GM12878 (cell line): ENCODE measurements at regions not wholly inside any gene's neighbourhood (a gene's known extent, or its start where the extent isn't known, plus 50 kb on each side); places are given as distances from the start of the nearest gene placed in this dataset.

Source experiments
- ATAC-seq: fragments of 200-7000 bp; cut with Tn5 transposase; 3 replicates; pipeline ENCODE4 v1.9.1; 2020; ENCODE audit warnings: mild to moderate bottlenecking, moderate library complexity
- BruUV-seq: library from RNA; stranded (reverse); fragments of 400-500 nt; replicated peaks from 2 replicates; lab custom pipeline; 2021; lab: Mats Ljungman, UMichigan
- CTCF ChIA-PET: fragments of 300-600 bp; sonication (Branson Sonifier 250); formaldehyde crosslinking; extraction: SDS; loops from one replicate; lab custom pipeline; 2021; ENCODE audit warnings: inconsistent platforms; lab: Yijun Ruan, JAX
- POLR2A ChIA-PET: fragments of 350-600 bp; formaldehyde crosslinking; extraction: SDS; loops from one replicate; lab custom pipeline; 2021; ENCODE audit warnings: inconsistent platforms; lab: Charles Lee
- RAD21 ChIA-PET: fragments of 300-600 bp; sonication (Branson Sonifier 250); formaldehyde crosslinking; loops from one replicate; lab custom pipeline; 2023; ENCODE audit warnings: antibody characterized with exemption; ENCODE audit not compliant: unreplicated experiment; lab: Charles Lee
- SMC1A ChIA-PET: fragments of 300-600 bp; sonication (Branson Sonifier 250); formaldehyde crosslinking; loops from one replicate; lab custom pipeline; 2023; ENCODE audit not compliant: unreplicated experiment, uncharacterized antibody; lab: Charles Lee
- DNase-seq: peaks from one replicate; pipeline ENCODE4 v3.0.0-alpha.2; 2011; ENCODE audit warnings: low read depth, low spot score
- FAIRE-seq: peaks from 3 replicates; lab custom pipeline; 2011; peaks lifted over from hg19 to GRCh38; lab: Jason Lieb, UNC
- H2AFZ ChIP-seq: 2 replicates; pipeline ENCODE4 v1.6.0; 2011; ENCODE audit warnings: low read depth, low read length, control low read depth; ENCODE audit not compliant: control insufficient read depth
- H3K27ac ChIP-seq: 2 replicates; pipeline ENCODE4 v1.5.1; 2011; ENCODE audit warnings: control low read depth; ENCODE audit not compliant: control insufficient read depth, insufficient read depth
- H3K27me3 ChIP-seq, 2 experiments: replicated peaks in 1 of 2; 2 replicates each; pipeline versions ENCODE4 v1.6.0 to v1.6.1; 2011; ENCODE audit warnings: low read length in 1 of 2; ENCODE audit not compliant: control insufficient read depth in 2 of 2, insufficient read depth in 2 of 2
- H3K36me3 ChIP-seq, 2 experiments: 2 replicates each; pipeline ENCODE4 v1.5.1; 2011; ENCODE audit warnings: low read length in 1 of 2; ENCODE audit not compliant: control insufficient read depth in 2 of 2, insufficient read depth in 2 of 2
- H3K4me1 ChIP-seq: 2 replicates; pipeline ENCODE4 v1.6.1; 2011; ENCODE audit warnings: mild to moderate bottlenecking, low read length, moderate library complexity, mixed read lengths; ENCODE audit not compliant: control insufficient read depth, insufficient read depth
- H3K4me2 ChIP-seq: 2 replicates; pipeline ENCODE4 v1.6.0; 2011; ENCODE audit warnings: control low read depth; ENCODE audit not compliant: control insufficient read depth, insufficient read depth
- H3K4me3 ChIP-seq: fragments of 200-600 bp; sonication (generic); 2 replicates; pipeline ENCODE4 v1.5.1; 2016
- H3K79me2 ChIP-seq: 2 replicates; pipeline ENCODE4 v1.6.0; 2011; ENCODE audit warnings: low read length; ENCODE audit not compliant: control insufficient read depth, insufficient read depth
- H3K9ac ChIP-seq: 2 replicates; pipeline ENCODE4 v1.8.0; 2011; ENCODE audit warnings: low read length, control low read depth, mixed read lengths; ENCODE audit not compliant: control insufficient read depth, insufficient read depth
- H3K9me3 ChIP-seq: replicated peaks from 3 replicates; pipeline ENCODE4 v1.5.1; 2011; ENCODE audit warnings: mild to moderate bottlenecking, low read length; ENCODE audit not compliant: control insufficient read depth, insufficient read depth
- H4K20me1 ChIP-seq: 2 replicates; pipeline ENCODE4 v1.6.0; 2011; ENCODE audit not compliant: control insufficient read depth, insufficient read depth
- ASH2L ChIP-seq: fragments of 300-600, 200-600 bp; sonication (generic); IDR thresholded peaks from 2 replicates; pipeline ENCODE4 v1.6.1; 2017; ENCODE audit warnings: low read depth, mild to moderate bottlenecking, borderline replicate concordance
- GATAD2B ChIP-seq: fragments of 450-650 bp; conservative IDR thresholded peaks from 2 replicates; pipeline ENCODE4 v1.6.1; 2017; ENCODE audit warnings: low read depth, mild to moderate bottlenecking, moderate library complexity
- HCFC1 ChIP-seq: fragments of 150-350 bp; IDR thresholded peaks from 2 replicates; pipeline ENCODE4 v1.6.1; 2014; ENCODE audit warnings: low read length
- HSF1 ChIP-seq: fragments of 150-350 bp; IDR thresholded peaks from 2 replicates; pipeline ENCODE4 v1.6.1; 2014; ENCODE audit warnings: mild to moderate bottlenecking, low read depth, low read length
- KAT2A ChIP-seq: conservative IDR thresholded peaks from 2 replicates; pipeline ENCODE4 v1.6.1; 2011; ENCODE audit warnings: low read depth, low read length; ENCODE audit not compliant: control insufficient read depth
- LARP7 ChIP-seq: fragments of 450-650 bp; IDR thresholded peaks from 2 replicates; pipeline ENCODE4 v1.6.1; 2017; ENCODE audit warnings: mild to moderate bottlenecking
- MEF2A ChIP-seq: IDR thresholded peaks from 2 replicates; pipeline ENCODE4 v1.6.1; 2011; ENCODE audit warnings: low read depth, mild to moderate bottlenecking, low read length, moderate library complexity; ENCODE audit not compliant: insufficient read depth
- MXI1 ChIP-seq: fragments of 150-350 bp; IDR thresholded peaks from 2 replicates; pipeline ENCODE4 v1.6.1; 2011; ENCODE audit warnings: low read depth, mild to moderate bottlenecking, inconsistent platforms, low read length, improper control_type of control experiment
- NR2F1 ChIP-seq: fragments of 450-650 bp; conservative IDR thresholded peaks from 2 replicates; pipeline ENCODE4 v1.6.1; 2017; ENCODE audit warnings: mild to moderate bottlenecking
- POLR2AphosphoS2 ChIP-seq: IDR thresholded peaks from 2 replicates; pipeline ENCODE4 v1.6.1; 2011; ENCODE audit warnings: low read depth, mild to moderate bottlenecking, low read length, improper control_type of control experiment, moderate library complexity
- SIN3A ChIP-seq: IDR thresholded peaks from 2 replicates; pipeline ENCODE4 v1.6.1; 2012; ENCODE audit warnings: low read depth, low read length, improper control_type of control experiment
- TAF1 ChIP-seq: IDR thresholded peaks from 2 replicates; pipeline ENCODE4 v1.6.1; 2011; ENCODE audit warnings: mild to moderate bottlenecking, low read depth, low read length, borderline replicate concordance
- ZBED1 ChIP-seq: IDR thresholded peaks from 2 replicates; pipeline ENCODE4 v1.6.1; 2016; ENCODE audit warnings: borderline replicate concordance
- ZBTB33 ChIP-seq: fragments of 450-650 bp; IDR thresholded peaks from 2 replicates; pipeline ENCODE4 v1.6.1; 2017; ENCODE audit warnings: mild to moderate bottlenecking
- ZNF274 ChIP-seq: IDR thresholded peaks from one replicate; pipeline ENCODE4 v1.8.0; 2011; ENCODE audit not compliant: insufficient read length, insufficient read depth
- WGBS: methylation state at CpG from one replicate; pipeline ENCODE4 v1.1.6; 2016; ENCODE audit warnings: low lambda C conversion rate; ENCODE audit not compliant: insufficient replicate concordance, insufficient coverage; ENCODE audit errors: missing lambda C conversion rate; 5-methylcytosine and 5-hydroxymethylcytosine counted together
- in situ Hi-C: fragments of 300-500 bp; cut with MboI; formaldehyde crosslinking; loops from 9 replicates; pipeline ENCODE4 v1.14.3; 2018; ENCODE audit warnings: mixed read lengths
- intact Hi-C: fragments of 100-400 bp; cut with micrococcal nuclease; formaldehyde crosslinking; loops from one replicate; pipeline ENCODE4 v1.14.2; 2022; ENCODE audit not compliant: unreplicated experiment

GRCh38 chr14:96979611-96980074 lies 182.5 kb downstream of the VRK1 start:
- H2AFZ ChIP-seq, result no peak overlapping the region
- CTCF ChIA-PET, result no interaction called here
- H3K9ac ChIP-seq, result no peak overlapping the region
- no peaks in the 10 kb centered on the region; the same call in 1 of the 3 replicates for H3K9me3 ChIP-seq
- WGBS, result 37% methylated on average over 12 of the region's 12 CpGs
- in situ Hi-C loops, result no loop called here
- no peaks in the 10 kb centered on the region for H3K79me2 ChIP-seq
- ATAC-seq (no peak), DNase-seq (no peak), FAIRE-seq (no peak)
- no peak overlapping the region for H3K4me3 ChIP-seq
- H3K4me2 ChIP-seq, result no peak overlapping the region
- no peaks in the 10 kb centered on the region for H3K36me3 ChIP-seq
- H3K27ac ChIP-seq, result no peak overlapping the region
- POLR2A ChIA-PET, result no interaction called here
- no peaks in the 10 kb centered on the region for H3K4me1 ChIP-seq
- intact Hi-C loops, result no loop called here
- no peak for TF ChIP-seq ZBTB33
- no peak for TF ChIP-seq SIN3A
- TF ChIP-seq GATAD2B, result no peak
- no peak for TF ChIP-seq HCFC1
- TF ChIP-seq KAT2A, result no peak
- TF ChIP-seq ZBED1, result no peak
- TF ChIP-seq LARP7, result no peak
- TF ChIP-seq MXI1, result no peak
- TF ChIP-seq NR2F1, result no peak
- TF ChIP-seq HSF1, result no peak
- no peak for TF ChIP-seq POLR2AphosphoS2
- TF ChIP-seq MEF2A, result no peak
- TF ChIP-seq TAF1, result no peak
- no peak for TF ChIP-seq ASH2L
- no peak for TF ChIP-seq ZNF274
- no peaks in the 10 kb centered on the region for H3K27me3 ChIP-seq
- RAD21 ChIA-PET, result no interaction called here
- H4K20me1 ChIP-seq, result no peaks in the 10 kb centered on the region
- SMC1A ChIA-PET, result no interaction called here
- no TSS peak for BruUV-seq
